ENCODE measurements at regions not wholly inside any gene's neighbourhood (a gene's known extent, or its start where the extent isn't known, plus 50 kb on each side); places are given as distances from the start of the nearest gene placed in this dataset.

DNA sequence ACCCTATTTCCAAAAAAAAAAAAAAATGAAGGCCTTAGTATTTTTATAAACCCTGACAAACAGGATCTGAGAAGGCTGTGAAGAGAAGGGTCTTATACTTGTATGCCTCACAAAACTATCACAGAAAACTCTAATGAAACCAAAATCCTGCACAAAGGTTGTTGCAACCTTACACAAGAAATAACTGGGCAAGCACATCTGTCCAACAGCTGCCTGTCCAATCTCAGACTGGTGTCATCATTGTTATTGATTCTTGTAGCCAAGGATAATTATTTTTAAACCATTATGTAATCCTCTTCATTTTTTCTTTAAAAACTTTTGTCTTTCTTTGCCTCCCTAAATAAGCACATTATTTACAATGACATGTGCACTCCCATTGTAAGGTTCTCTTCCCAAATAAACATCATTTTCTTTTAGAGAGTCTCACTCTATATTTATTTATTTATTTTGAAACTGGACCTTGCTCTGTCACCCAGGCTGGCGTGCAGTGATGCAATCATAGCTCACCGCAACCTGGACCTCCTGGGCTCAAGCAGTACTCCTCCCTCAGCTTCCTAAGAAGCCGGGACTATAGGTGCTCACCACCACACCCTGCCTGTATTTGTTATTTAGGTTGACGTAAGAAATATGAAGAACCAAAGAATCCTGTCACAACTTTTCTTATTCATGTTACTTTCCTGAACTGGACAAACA is 697.1 kb downstream of the DOK5 start:
- no peak for DNase-seq (ENCODE audit: low spot score)
- no peak for ATAC-seq (ENCODE audit: low FRiP score)
- TF ChIP-seq, protein P1, sequence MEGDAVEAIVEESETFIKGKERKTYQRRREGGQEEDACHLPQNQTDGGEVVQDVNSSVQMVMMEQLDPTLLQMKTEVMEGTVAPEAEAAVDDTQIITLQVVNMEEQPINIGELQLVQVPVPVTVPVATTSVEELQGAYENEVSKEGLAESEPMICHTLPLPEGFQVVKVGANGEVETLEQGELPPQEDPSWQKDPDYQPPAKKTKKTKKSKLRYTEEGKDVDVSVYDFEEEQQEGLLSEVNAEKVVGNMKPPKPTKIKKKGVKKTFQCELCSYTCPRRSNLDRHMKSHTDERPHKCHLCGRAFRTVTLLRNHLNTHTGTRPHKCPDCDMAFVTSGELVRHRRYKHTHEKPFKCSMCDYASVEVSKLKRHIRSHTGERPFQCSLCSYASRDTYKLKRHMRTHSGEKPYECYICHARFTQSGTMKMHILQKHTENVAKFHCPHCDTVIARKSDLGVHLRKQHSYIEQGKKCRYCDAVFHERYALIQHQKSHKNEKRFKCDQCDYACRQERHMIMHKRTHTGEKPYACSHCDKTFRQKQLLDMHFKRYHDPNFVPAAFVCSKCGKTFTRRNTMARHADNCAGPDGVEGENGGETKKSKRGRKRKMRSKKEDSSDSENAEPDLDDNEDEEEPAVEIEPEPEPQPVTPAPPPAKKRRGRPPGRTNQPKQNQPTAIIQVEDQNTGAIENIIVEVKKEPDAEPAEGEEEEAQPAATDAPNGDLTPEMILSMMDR (IDR thresholded peaks at IDR 0.05) = no peak

DNA sequence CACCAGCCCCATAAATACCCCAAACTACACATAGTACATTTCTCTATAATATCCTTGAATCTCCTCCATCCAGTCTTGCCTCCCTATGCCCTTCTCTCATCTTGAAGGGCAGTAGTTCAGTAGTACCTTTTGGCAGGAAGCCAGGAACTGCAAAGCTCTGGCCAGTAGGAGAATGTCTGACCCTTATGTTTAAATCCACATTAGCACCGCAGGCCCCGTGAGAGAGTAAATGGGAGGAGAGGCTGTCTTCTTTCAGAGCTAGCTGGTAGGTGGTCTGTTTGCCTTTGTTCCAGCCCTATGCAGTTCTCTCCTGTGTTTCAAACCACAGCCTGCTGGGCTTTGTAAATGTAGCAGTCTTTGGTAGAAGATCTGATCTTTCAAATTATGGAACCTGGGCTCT is 690.7 kb downstream of the DOK5 start:
- TF ChIP-seq, protein P1 (IDR thresholded peaks at IDR 0.05) = no peak
- DNase-seq (ENCODE audit: low spot score) = no peak

DNA sequence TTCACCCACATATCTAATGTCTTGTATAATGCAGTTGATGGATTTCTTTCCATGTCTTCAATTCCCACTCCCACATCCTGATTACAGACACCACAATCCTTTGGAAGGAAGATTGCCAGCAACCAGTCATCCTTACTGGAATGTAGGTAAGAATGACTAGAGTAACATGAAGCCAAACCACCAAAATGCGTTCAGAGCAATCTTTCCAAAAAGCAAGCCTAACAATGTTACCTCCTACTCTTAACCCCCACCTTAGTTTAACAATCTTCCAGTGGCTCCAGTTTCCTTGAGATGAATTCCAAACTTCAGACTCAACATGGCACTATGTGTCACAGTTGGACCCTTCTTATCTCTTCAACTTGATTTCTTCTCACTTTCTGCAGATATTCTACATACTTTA is 685.6 kb downstream of the DOK5 start:
- ATAC-seq (ENCODE audit: low FRiP score) = peak; percentile 90
- no peak for DNase-seq (ENCODE audit: low spot score)

More for the DNA sequence above, 690.7 kb downstream of the DOK5 start:
- ATAC-seq (ENCODE audit: low FRiP score) = no peak

DNA sequence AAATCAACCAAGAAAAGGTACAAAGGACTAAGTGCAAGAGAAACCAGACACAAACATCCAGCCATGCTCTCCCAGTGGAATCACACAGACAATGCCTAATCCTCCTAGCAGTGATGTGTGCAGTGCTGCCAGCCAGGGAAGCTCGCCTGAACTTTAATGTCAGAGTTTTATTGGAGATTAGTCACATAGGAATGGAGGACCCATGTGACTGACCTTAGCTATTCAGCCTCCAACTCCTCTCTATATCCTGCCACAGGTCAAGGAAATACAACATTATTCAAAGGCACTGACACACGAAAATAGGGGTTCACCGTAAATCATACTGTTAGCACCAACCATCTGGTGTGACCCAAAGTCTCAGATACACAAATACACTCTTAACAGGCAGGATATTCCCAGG is 684.6 kb downstream of the DOK5 start:
- no peak for DNase-seq (ENCODE audit: low spot score)
- TF ChIP-seq, protein P1 (IDR thresholded peaks at IDR 0.05) = no peak
- ATAC-seq (ENCODE audit: low FRiP score) = peak; percentile 35

More for the DNA sequence above, 685.6 kb downstream of the DOK5 start:
- TF ChIP-seq, protein P1 (IDR thresholded peaks at IDR 0.05) = no peak

DNA sequence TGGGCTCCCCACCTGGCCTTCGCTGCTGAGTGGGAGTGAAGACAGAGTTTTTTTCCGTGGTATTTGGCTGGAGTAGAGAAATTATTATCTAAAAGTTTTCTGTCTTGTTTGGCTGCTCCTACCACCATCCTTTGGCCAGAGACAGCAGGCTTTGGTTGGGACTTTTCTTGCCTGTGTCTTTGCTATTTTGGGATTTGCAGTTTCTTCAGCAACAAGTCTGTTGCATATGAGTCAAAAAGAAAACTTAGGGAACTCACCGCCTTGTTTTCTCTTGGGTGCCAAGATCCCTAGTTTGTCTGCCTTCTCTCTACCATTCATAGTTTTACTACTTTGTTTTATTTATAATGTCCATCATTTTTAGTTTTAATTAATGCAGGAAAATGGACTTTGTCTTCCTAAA is 683.8 kb downstream of the DOK5 start:
- no peak for ATAC-seq (ENCODE audit: low FRiP score)
- TF ChIP-seq, protein P1 (IDR thresholded peaks at IDR 0.05) = no peak
- DNase-seq (ENCODE audit: low spot score) = no peak

DNA sequence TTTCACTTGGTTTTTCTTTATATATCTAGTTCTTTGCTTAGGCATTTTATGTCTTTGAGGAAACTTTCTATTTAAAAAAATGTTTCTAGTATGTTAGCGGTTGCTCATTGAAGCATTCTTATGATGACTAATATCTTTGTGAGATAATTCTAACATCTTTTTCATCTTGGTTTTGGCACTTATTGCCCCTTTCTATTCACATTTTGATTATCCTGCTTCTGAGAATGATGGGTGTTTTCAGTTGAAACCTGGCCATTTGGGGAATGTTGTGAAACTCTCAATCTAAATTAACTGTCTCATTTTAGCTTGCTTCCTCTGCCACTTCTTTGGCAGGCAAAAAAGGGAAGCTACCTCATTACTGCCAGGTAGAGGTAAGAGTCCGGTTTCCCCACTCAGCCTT is 683.1 kb downstream of the DOK5 start:
- ATAC-seq (ENCODE audit: low FRiP score) (no peak), DNase-seq (ENCODE audit: low spot score) (no peak)
- TF ChIP-seq, protein P1 (IDR thresholded peaks at IDR 0.05) = no peak

DNA sequence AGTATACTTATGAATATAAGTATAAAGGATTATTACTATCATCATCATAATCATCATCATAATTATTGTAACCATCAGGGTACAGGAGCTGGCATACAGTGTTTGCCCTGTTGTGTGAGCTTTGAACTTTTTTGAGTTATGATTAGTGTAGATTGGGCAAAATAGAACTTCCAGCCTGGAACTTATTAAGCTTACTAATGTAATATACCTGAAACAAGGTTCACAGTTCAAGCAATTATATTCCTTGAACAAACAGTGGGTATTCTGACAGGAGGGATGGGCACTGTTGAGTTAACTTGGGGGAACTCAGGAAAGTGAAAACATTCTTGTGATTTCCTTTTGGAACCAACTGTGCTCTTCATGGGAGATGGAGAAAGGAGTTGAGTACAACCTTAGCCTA is 680.0 kb downstream of the DOK5 start:
- TF ChIP-seq, protein P1 (IDR thresholded peaks at IDR 0.05) = no peak
- no peak for ATAC-seq (ENCODE audit: low FRiP score)
- DNase-seq (ENCODE audit: low spot score) = no peak

Measured in omental fat pad (tissue), 3 donors.